ENCODE measurements at regions not wholly inside any gene's neighbourhood (a gene's known extent, or its start where the extent isn't known, plus 50 kb on each side); places are given as distances from the start of the nearest gene placed in this dataset.

DNA sequence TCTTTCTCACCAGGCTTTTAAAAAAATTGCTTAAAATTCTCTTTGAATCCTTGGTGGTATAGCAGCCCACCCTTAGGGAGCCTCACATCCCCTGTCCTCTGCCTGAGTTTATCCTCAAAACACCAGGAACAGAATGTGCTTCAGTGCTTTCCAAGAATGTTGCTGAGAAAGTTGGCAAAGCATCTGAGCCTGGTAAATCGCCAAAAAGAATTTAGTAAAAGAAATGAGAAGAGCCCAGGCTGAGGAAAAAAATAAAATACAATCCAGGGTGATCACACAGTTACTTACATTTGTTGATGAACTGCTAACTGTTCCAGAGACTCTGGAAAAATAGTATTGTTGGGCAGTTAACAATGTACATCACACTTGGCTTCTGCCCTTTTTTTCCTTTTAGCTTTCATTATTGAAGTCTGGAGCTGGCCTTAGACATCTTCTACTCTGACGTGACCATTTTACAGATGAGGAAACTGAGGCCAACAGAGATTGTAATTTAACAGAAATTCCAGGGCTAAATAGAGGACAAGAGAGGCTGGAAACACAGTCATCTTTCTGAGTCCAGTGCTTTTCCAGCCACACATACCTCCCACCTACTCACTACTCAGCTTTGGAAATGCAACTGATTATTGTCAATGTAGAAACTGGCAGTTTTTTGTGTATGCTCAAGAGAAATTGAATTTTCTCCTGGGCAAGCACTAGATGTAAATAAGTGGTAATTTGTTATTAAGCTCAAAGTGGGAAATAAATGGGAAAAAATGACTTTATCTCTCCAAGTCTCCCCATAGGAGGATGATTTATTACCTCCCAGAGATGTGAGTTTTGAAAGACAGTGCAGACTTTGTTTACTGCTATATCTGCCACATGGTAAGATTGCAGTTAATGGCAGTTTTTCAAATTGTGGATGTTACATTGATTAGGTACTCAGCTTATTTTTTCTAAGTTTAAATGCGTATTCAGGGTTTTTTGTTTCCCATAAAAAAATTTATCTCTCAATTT is 86.7 kb upstream of the ALDH1A1 start:
- H3K27ac Mint-ChIP-seq, result no peak overlapping the region
- no peaks in the 10 kb centered on the region for H3K36me3 Mint-ChIP-seq
- no peak overlapping the region for H3K4me3 Mint-ChIP-seq
- H3K4me1 Mint-ChIP-seq, result no peaks in the 10 kb centered on the region
- peaks cover 2% of the 10 kb centered on the region for H3K27me3 Mint-ChIP-seq
- no peaks in the 10 kb centered on the region for H3K9me3 Mint-ChIP-seq

DNA sequence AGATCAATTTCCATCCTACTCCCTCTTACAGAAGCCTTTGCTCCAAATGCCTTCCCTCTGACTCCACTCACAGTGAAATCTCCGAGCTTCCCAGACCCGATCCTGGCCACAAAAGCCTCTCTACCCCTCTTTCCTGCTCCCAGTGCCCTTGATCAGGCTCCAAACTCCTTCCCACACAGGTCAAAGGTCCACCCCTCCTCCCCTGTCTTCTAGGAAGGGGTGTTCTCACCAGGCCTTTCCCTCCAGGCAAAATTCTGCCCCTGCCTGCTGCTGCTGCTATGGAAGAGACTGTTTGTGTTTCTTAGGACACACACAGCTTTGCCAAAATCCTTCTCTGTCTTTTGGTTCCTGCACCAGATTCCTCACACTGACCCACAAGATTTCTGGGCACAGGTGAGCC is 85.8 kb upstream of the ALDH1A1 start:
- Mint-ChIP-seq H3K4me1 (no peaks in the 10 kb centered on the region), H3K9me3 (no peaks in the 10 kb centered on the region), H3K27me3 (peaks cover 2% of the 10 kb centered on the region), H3K36me3 (no peaks in the 10 kb centered on the region), H3K27ac (no peak overlapping the region), H3K4me3 (no peak overlapping the region)

DNA sequence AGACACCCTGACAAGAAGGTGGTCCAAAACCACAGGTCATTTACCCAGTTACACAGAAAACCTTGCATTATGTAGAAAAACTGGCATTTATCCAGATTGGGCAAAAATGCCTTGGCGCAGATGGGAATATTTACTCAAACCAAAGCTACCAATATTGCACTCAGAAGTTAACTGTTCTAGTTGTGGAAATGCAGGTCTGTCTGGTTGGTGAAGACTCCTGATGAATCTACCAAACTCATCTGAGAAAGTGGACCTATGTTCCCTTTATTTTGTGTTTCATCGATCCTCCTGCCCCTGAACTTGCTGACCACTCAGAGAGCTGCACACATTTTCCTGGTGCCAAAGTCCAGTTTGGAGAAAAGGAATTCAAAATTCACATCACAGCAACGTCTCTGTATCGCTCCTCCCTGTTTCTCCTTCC is 85.2 kb upstream of the ALDH1A1 start:
- Mint-ChIP-seq H3K36me3 (no peaks in the 10 kb centered on the region), H3K27ac (no peak overlapping the region), H3K9me3 (no peaks in the 10 kb centered on the region), H3K4me1 (no peaks in the 10 kb centered on the region), H3K27me3 (peaks cover 2% of the 10 kb centered on the region), H3K4me3 (no peak overlapping the region)

- Mint-ChIP-seq H3K27ac (no peak overlapping the region), H3K4me1 (no peaks in the 10 kb centered on the region), H3K4me3 (no peak overlapping the region), H3K27me3 (peaks cover 2% of the 10 kb centered on the region), H3K36me3 (no peaks in the 10 kb centered on the region), H3K9me3 (no peaks in the 10 kb centered on the region)
Observed at GRCh38 chr9:73037613-73038012, 84.8 kb upstream of the ALDH1A1 start.

- peaks cover 2% of the 10 kb centered on the region for H3K27me3 Mint-ChIP-seq
- H3K9me3 Mint-ChIP-seq, result no peaks in the 10 kb centered on the region
- H3K36me3 Mint-ChIP-seq, result no peaks in the 10 kb centered on the region
- H3K4me1 Mint-ChIP-seq, result peaks cover 0 to 7% (median 0%) of the 10 kb centered on the region in 3 donors
- H3K27ac Mint-ChIP-seq, result no peak overlapping the region
- H3K4me3 Mint-ChIP-seq, result no peak overlapping the region
Observed at GRCh38 chr9:73034962-73035361, 82.1 kb upstream of the ALDH1A1 start.

DNA sequence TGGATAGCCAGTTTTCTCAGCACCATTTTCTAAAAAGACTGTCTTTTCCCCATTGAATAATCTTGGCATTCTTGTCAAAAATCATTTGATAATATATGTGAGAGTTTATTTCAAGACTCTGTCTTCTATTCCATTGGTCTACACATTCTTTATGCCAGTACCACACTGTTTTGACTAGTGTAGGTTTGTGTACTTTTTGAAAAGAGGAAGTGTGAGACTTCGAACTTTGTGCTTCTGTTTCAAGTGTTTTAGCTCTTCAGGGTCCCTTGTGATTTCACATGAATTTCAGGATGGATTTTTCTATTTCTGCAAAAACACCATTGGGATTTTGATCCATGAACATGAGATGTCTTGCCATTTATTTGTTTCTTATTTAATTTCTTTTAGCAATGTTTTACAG is 78.5 kb upstream of the ALDH1A1 start:
- Mint-ChIP-seq H3K4me1 (peaks cover under 1 to 13% (median 7%) of the 10 kb centered on the region in 3 donors), H3K4me3 (no peak overlapping the region), H3K9me3 (no peaks in the 10 kb centered on the region), H3K27me3 (no peaks in the 10 kb centered on the region), H3K27ac (no peak overlapping the region), H3K36me3 (no peaks in the 10 kb centered on the region)

- no peaks in the 10 kb centered on the region for H3K9me3 Mint-ChIP-seq
- H3K36me3 Mint-ChIP-seq, result no peaks in the 10 kb centered on the region
- H3K27me3 Mint-ChIP-seq, result no peaks in the 10 kb centered on the region
- H3K27ac Mint-ChIP-seq, result no peak overlapping the region
- peaks cover 7 to 17% (median 14%) of the 10 kb centered on the region in 3 donors for H3K4me1 Mint-ChIP-seq
- H3K4me3 Mint-ChIP-seq, result peak overlapping the region in 2 of 4 donors; percentile 19 to 34
Observed at GRCh38 chr9:73030370-73031030, 77.6 kb upstream of the ALDH1A1 start.

- Mint-ChIP-seq H3K27ac (no peak overlapping the region), H3K4me3 (no peak overlapping the region), H3K4me1 (peaks cover 14 to 25% (median 15%) of the 10 kb centered on the region in 3 donors), H3K27me3 (no peaks in the 10 kb centered on the region), H3K9me3 (no peaks in the 10 kb centered on the region), H3K36me3 (no peaks in the 10 kb centered on the region)
Observed at GRCh38 chr9:73029346-73029745, 76.5 kb upstream of the ALDH1A1 start.

GRCh38 chr9:73026375-73026774 is 73.5 kb upstream of the ALDH1A1 start:
- H3K27me3 Mint-ChIP-seq, result no peaks in the 10 kb centered on the region
- no peaks in the 10 kb centered on the region for H3K9me3 Mint-ChIP-seq
- H3K27ac Mint-ChIP-seq, result no peak overlapping the region
- peaks cover 18 to 29% (median 23%) of the 10 kb centered on the region in 3 donors for H3K4me1 Mint-ChIP-seq
- peak overlapping the region in 3 of 4 donors; percentile 10 to 62 (median 46) for H3K4me3 Mint-ChIP-seq
- peaks cover 1% of the 10 kb centered on the region for H3K36me3 Mint-ChIP-seq

GRCh38 chr9:73024601-73025034 is 71.8 kb upstream of the ALDH1A1 start:
- no peak overlapping the region for H3K27ac Mint-ChIP-seq
- H3K27me3 Mint-ChIP-seq, result peaks cover 3% of the 10 kb centered on the region
- no peak overlapping the region for H3K4me3 Mint-ChIP-seq
- H3K9me3 Mint-ChIP-seq, result no peaks in the 10 kb centered on the region
- peaks cover 1% of the 10 kb centered on the region for H3K36me3 Mint-ChIP-seq
- peaks cover 18 to 26% (median 23%) of the 10 kb centered on the region in 3 donors for H3K4me1 Mint-ChIP-seq

- H3K4me3 Mint-ChIP-seq, result peak overlapping the region in 1 of 4 donors; percentile 34
- peaks cover 18 to 26% (median 23%) of the 10 kb centered on the region in 3 donors for H3K4me1 Mint-ChIP-seq
- peaks cover 3% of the 10 kb centered on the region for H3K27me3 Mint-ChIP-seq
- peaks cover 1% of the 10 kb centered on the region for H3K36me3 Mint-ChIP-seq
- no peak overlapping the region for H3K27ac Mint-ChIP-seq
- H3K9me3 Mint-ChIP-seq, result peaks cover 0 to 2% (median under 1%) of the 10 kb centered on the region in 3 donors
Observed at GRCh38 chr9:73023025-73023541, 70.2 kb upstream of the ALDH1A1 start.

DNA sequence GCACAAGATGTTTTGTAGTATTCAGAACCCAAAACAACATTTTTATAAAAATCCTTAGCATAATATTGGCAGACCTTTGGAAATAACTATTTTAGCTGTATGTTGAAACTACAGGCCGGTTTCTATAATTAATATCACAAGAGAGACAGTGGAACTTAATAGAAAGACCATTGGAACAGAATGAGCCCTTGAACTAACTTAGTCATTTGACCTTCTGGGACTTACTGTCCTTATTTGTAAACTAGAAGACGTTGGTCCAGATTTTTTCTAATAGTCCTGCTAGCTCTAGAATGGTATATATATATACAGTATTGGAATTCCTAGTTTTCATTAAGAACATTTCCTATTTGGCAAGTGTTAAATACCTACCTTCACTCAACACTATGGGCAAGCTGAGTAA is 69.5 kb upstream of the ALDH1A1 start:
- peaks cover 3% of the 10 kb centered on the region for H3K27me3 Mint-ChIP-seq
- H3K36me3 Mint-ChIP-seq, result peaks cover 1% of the 10 kb centered on the region
- peaks cover 0 to 4% (median 2%) of the 10 kb centered on the region in 3 donors for H3K9me3 Mint-ChIP-seq
- H3K4me1 Mint-ChIP-seq, result peaks cover 18 to 24% (median 21%) of the 10 kb centered on the region in 3 donors
- H3K4me3 Mint-ChIP-seq, result no peak overlapping the region
- H3K27ac Mint-ChIP-seq, result no peak overlapping the region

GRCh38 chr9:73020877-73021276 is 68.0 kb upstream of the ALDH1A1 start:
- no peak overlapping the region for H3K4me3 Mint-ChIP-seq
- H3K9me3 Mint-ChIP-seq, result peaks cover 0 to 4% (median 2%) of the 10 kb centered on the region in 3 donors
- H3K27me3 Mint-ChIP-seq, result peaks cover 3% of the 10 kb centered on the region
- no peak overlapping the region for H3K27ac Mint-ChIP-seq
- peaks cover 12 to 17% (median 13%) of the 10 kb centered on the region in 3 donors for H3K4me1 Mint-ChIP-seq
- H3K36me3 Mint-ChIP-seq, result peaks cover 1% of the 10 kb centered on the region

DNA sequence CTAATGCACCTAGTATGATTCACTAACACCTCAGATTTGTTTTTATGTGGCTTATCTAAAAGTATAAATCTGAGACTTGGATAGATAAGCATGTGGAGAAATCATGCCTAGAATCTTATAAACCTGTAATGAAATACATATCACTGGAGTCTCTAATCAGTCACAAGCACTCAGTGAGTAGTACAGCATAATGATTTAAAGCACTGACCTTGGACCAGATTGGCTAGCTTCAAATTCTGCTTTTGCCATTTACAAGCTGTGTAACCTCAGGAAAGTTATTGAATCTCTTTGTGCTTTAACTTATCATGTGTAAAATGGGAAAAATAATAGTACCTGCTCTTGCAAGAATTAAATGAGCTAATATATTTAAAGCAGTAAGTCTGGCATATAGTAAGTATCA is 61.2 kb upstream of the ALDH1A1 start:
- Mint-ChIP-seq H3K4me1 (peaks cover 0 to 2% (median 0%) of the 10 kb centered on the region in 3 donors), H3K4me3 (no peak overlapping the region), H3K27me3 (peaks cover 9% of the 10 kb centered on the region), H3K27ac (no peak overlapping the region), H3K36me3 (no peaks in the 10 kb centered on the region), H3K9me3 (peaks cover 0 to 4% (median 0%) of the 10 kb centered on the region in 3 donors)

DNA sequence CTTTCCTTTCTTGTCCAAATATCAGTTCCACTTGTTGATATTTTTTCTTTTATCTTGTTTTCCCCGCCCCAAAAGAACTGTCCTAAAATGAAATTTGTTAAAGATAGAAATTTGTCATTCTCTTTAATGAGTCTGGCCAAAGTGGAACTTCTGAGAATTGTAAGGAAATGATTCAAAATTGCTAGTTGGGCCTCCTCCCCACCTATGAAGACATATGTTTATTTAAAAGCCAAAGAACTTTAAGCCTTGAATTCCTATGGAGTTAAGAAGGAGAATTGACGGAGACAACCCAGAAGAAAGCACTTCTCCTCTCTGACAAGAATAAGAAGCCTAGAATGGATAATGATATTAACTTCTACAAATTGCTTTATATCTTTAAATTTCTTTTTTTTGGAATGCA is 59.1 kb upstream of the ALDH1A1 start:
- Mint-ChIP-seq H3K36me3 (no peaks in the 10 kb centered on the region), H3K27ac (no peak overlapping the region), H3K9me3 (no peaks in the 10 kb centered on the region), H3K4me1 (peaks cover 0 to 2% (median 0%) of the 10 kb centered on the region in 3 donors), H3K27me3 (peaks cover 9% of the 10 kb centered on the region), H3K4me3 (no peak overlapping the region)

Data from IgD-negative memory B cell (primary cell).